Neutrophil (primary cell): ENCODE measurements at regions not wholly inside any gene's neighbourhood (a gene's known extent, or its start where the extent isn't known, plus 50 kb on each side); places are given as distances from the start of the nearest gene placed in this dataset.

Experiments
- H3K27ac ChIP-seq: fragments of 200-600 bp; sonication (generic); 2 replicates; pipeline ENCODE4 v1.5.1; 2016; ENCODE audit warnings: mild to moderate bottlenecking, moderate library complexity
- H3K27me3 ChIP-seq: fragments of 200-600 bp; sonication (generic); 2 replicates; pipeline ENCODE4 v1.6.0; 2016; ENCODE audit warnings: mild to moderate bottlenecking
- H3K36me3 ChIP-seq: fragments of 200-600 bp; sonication (generic); 2 replicates; pipeline ENCODE4 v1.5.1; 2017
- H3K4me1 ChIP-seq, 2 experiments: fragments of 200-600 bp in 1 of 2; sonication (generic) in 1 of 2; 1 replicate in 1 of 2; 2 replicates in 1 of 2; pipeline versions ENCODE4 v1.5.1 to v1.6.1; 2013 to 2016; ENCODE audit warnings: low read depth in 1 of 2, low read length in 1 of 2, mild to moderate bottlenecking in 1 of 2, moderate library complexity in 1 of 2; ENCODE audit not compliant: control insufficient read depth in 1 of 2, insufficient read depth in 1 of 2
- H3K4me3 ChIP-seq, 2 experiments: fragments of 200-600 bp in 1 of 2; sonication (generic) in 1 of 2; 1 replicate in 1 of 2; 2 replicates in 1 of 2; pipeline ENCODE4 v1.5.1; 2013 to 2016; ENCODE audit warnings: low read depth in 1 of 2, low read length in 1 of 2, mild to moderate bottlenecking in 1 of 2, moderate library complexity in 1 of 2
- H3K9me3 ChIP-seq: fragments of 200-600 bp; sonication (generic); 2 replicates; pipeline ENCODE4 v1.5.1; 2016
- CTCF ChIP-seq: fragments of 200-600 bp; sonication (generic); IDR thresholded peaks from 2 replicates; pipeline ENCODE4 v1.5.1; 2016; ENCODE audit warnings: antibody characterized with exemption

GRCh38 chr18:38768504-38768903 lies 1202.9 kb upstream of the CELF4 start:
- Histone ChIP-seq H3K36me3 (no peaks in the 10 kb centered on the region), H3K27me3 (no peaks in the 10 kb centered on the region), H3K9me3 (no peaks in the 10 kb centered on the region), H3K4me1 (no peaks in the 10 kb centered on the region), H3K27ac (no peak overlapping the region), H3K4me3 (no peak overlapping the region)
- no peak for TF ChIP-seq CTCF

GRCh38 chr18:38759457-38759856 lies 1193.9 kb upstream of the CELF4 start:
- no peaks in the 10 kb centered on the region for H3K36me3 ChIP-seq
- H3K4me1 ChIP-seq: no peaks in the 10 kb centered on the region
- TF ChIP-seq CTCF: no peak
- no peaks in the 10 kb centered on the region for H3K9me3 ChIP-seq
- H3K4me3 ChIP-seq: no peak overlapping the region
- H3K27me3 ChIP-seq: no peaks in the 10 kb centered on the region
- no peak overlapping the region for H3K27ac ChIP-seq

GRCh38 chr18:38756436-38756835 lies 1190.8 kb upstream of the CELF4 start:
- H3K4me1 ChIP-seq: no peaks in the 10 kb centered on the region
- H3K9me3 ChIP-seq: no peaks in the 10 kb centered on the region
- H3K4me3 ChIP-seq: no peak overlapping the region
- no peak overlapping the region for H3K27ac ChIP-seq
- no peak for TF ChIP-seq CTCF
- no peaks in the 10 kb centered on the region for H3K27me3 ChIP-seq
- H3K36me3 ChIP-seq: no peaks in the 10 kb centered on the region

GRCh38 chr18:38752430-38752829 lies 1186.8 kb upstream of the CELF4 start:
- no peaks in the 10 kb centered on the region for H3K4me1 ChIP-seq
- H3K27me3 ChIP-seq: no peaks in the 10 kb centered on the region
- H3K27ac ChIP-seq: no peak overlapping the region
- no peak overlapping the region for H3K4me3 ChIP-seq
- H3K36me3 ChIP-seq: no peaks in the 10 kb centered on the region
- H3K9me3 ChIP-seq: no peaks in the 10 kb centered on the region
- TF ChIP-seq CTCF: no peak

- H3K9me3 ChIP-seq: no peaks in the 10 kb centered on the region
- H3K4me3 ChIP-seq: no peak overlapping the region
- no peaks in the 10 kb centered on the region for H3K27me3 ChIP-seq
- no peaks in the 10 kb centered on the region for H3K4me1 ChIP-seq
- TF ChIP-seq CTCF: no peak
- no peak overlapping the region for H3K27ac ChIP-seq
- no peaks in the 10 kb centered on the region for H3K36me3 ChIP-seq
These were observed 1186.3 kb upstream of the CELF4 start for GRCh38 chr18:38751898-38752297.

GRCh38 chr18:38751211-38751610 lies 1185.6 kb upstream of the CELF4 start:
- H3K27ac ChIP-seq: no peak overlapping the region
- TF ChIP-seq CTCF: no peak

More at GRCh38 chr18:38751211-38751610, 1185.6 kb upstream of the CELF4 start:
- Histone ChIP-seq H3K27me3 (no peaks in the 10 kb centered on the region), H3K36me3 (no peaks in the 10 kb centered on the region), H3K4me3 (no peak overlapping the region), H3K4me1 (no peaks in the 10 kb centered on the region), H3K9me3 (no peaks in the 10 kb centered on the region)
